ENCODE measurements at regions not wholly inside any gene's neighbourhood (a gene's known extent, or its start where the extent isn't known, plus 50 kb on each side); places are given as distances from the start of the nearest gene placed in this dataset.
"Not testable (repeated sequence)": the region's sequence is repeated elsewhere in the genome, so short reads cannot be mapped to it uniquely, and the experiment has no call there.

- no peak for DNase-seq
These were observed 593.4 kb upstream of the NR2F2 start for GRCh38 chr15:95737060-95737459.

GRCh38 chr15:95739131-95739530 is 591.4 kb upstream of the NR2F2 start:
- no peak for DNase-seq

GRCh38 chr15:95741830-95742229 is 588.7 kb upstream of the NR2F2 start:
- no peak for DNase-seq

GRCh38 chr15:95742256-95742655 is 588.2 kb upstream of the NR2F2 start:
- DNase-seq = no peak

GRCh38 chr15:95742836-95743235 is 587.7 kb upstream of the NR2F2 start:
- no peak for DNase-seq

- no peak for DNase-seq
These were observed 573.3 kb upstream of the NR2F2 start for GRCh38 chr15:95757171-95757570.

- no peak for DNase-seq
These were observed 572.0 kb upstream of the NR2F2 start for GRCh38 chr15:95758451-95758850.

GRCh38 chr15:95758851-95759250 is 571.6 kb upstream of the NR2F2 start:
- DNase-seq = no peak

- DNase-seq = no peak
These were observed 570.0 kb upstream of the NR2F2 start for GRCh38 chr15:95760508-95760907.

- DNase-seq = no peak
These were observed 568.9 kb upstream of the NR2F2 start for GRCh38 chr15:95761501-95762165.

GRCh38 chr15:95763426-95763825 is 567.1 kb upstream of the NR2F2 start:
- no peak for DNase-seq

- no peak for DNase-seq
These were observed 565.3 kb upstream of the NR2F2 start for GRCh38 chr15:95765161-95765560.

- no peak for DNase-seq
These were observed 560.3 kb upstream of the NR2F2 start for GRCh38 chr15:95770196-95770595.

- DNase-seq = no peak
These were observed 557.5 kb upstream of the NR2F2 start for GRCh38 chr15:95772982-95773381.

GRCh38 chr15:95784508-95784907 is 546.0 kb upstream of the NR2F2 start:
- DNase-seq = no peak

GRCh38 chr15:95785276-95785675 is 545.2 kb upstream of the NR2F2 start:
- not testable (repeated sequence) for DNase-seq

- no peak for DNase-seq
These were observed 537.3 kb upstream of the NR2F2 start for GRCh38 chr15:95793231-95793630.

- no peak for DNase-seq
These were observed 535.1 kb upstream of the NR2F2 start for GRCh38 chr15:95795386-95795785.

GRCh38 chr15:95799286-95800200 is 531.0 kb upstream of the NR2F2 start:
- DNase-seq = no peak

GRCh38 chr15:95804484-95804883 is 526.0 kb upstream of the NR2F2 start:
- DNase-seq = no peak

GRCh38 chr15:95812491-95812890 is 518.0 kb upstream of the NR2F2 start:
- DNase-seq = no peak

- DNase-seq = no peak
These were observed 515.6 kb upstream of the NR2F2 start for GRCh38 chr15:95814908-95815307.

GRCh38 chr15:95816591-95816990 is 513.9 kb upstream of the NR2F2 start:
- DNase-seq = no peak

GRCh38 chr15:95822961-95823360 is 507.5 kb upstream of the NR2F2 start:
- DNase-seq = no peak

Data from SHP77 (cell line).